ENCODE measurements at regions not wholly inside any gene's neighbourhood (a gene's known extent, or its start where the extent isn't known, plus 50 kb on each side); places are given as distances from the start of the nearest gene placed in this dataset.
"Not testable (repeated sequence)": the region's sequence is repeated elsewhere in the genome, so short reads cannot be mapped to it uniquely, and the experiment has no call there.

- Histone ChIP-seq H3K4me3 (replicated peaks in 1 of 3; ENCODE audit: insufficient read depth in 1 of 3, low read depth in 2 of 3, low read length in 3 of 3) (peak overlapping the region in 2 of 3 experiments; percentile 25 to 32; a peak in 3 of 6 replicates), H3K4me2 (ENCODE audit: low read depth, low read length) (peak overlapping the region; percentile 77)
- H3K9ac ChIP-seq (ENCODE audit: insufficient read depth, low read depth, low read length); DNase-seq (ENCODE audit: low spot score); H4K20me1 ChIP-seq (ENCODE audit: insufficient read depth, low read length); H3K36me3 ChIP-seq (replicated peaks in 1 of 2; ENCODE audit: control insufficient read depth in 1 of 2, insufficient read depth in 2 of 2, low read length in 2 of 2); H3K27me3 ChIP-seq (ENCODE audit: control insufficient read depth in 1 of 2, insufficient read depth in 2 of 2, low read length in 2 of 2); H3K4me1 ChIP-seq (ENCODE audit: insufficient read depth, low read length); H3K27ac ChIP-seq (ENCODE audit: extremely low read length, insufficient read depth, low read length); H3K9me3 ChIP-seq (ENCODE audit: low read length); POLR2A ChIA-PET; BruUV-seq (replicated peaks); H2AFZ ChIP-seq (ENCODE audit: low read length); H3K79me2 ChIP-seq (ENCODE audit: insufficient read depth, low read length); FAIRE-seq: not testable (repeated sequence)
- peak; percentile 39; the same call in 2 of the 3 replicates for ATAC-seq
- WGBS (ENCODE audit: low lambda C conversion rate): 59% methylated on average over 21 of the region's 23 CpGs
- in situ Hi-C loops (cut with HindIII; ENCODE audit: extremely low pct_ligation_motif_present, low pct_unique_long_range_greater_than_20kb) (loop anchor here (5.0 to 25.0 kb wide), 2 partner anchors 857 to 1097 kb away; no protein-coding TSS in a partner anchor), intact Hi-C loops (cut with micrococcal nuclease; ENCODE audit: unreplicated experiment) (loop anchor here (5.0 kb wide), 1 partner anchor 577 kb away; no protein-coding TSS in a partner anchor)
- CTCF ChIA-PET (ENCODE audit: low intra/inter-chr PET ratio, low total read pairs): interaction anchor here (1.1 to 1.6 kb wide), 2 partner anchors 830 to 856 kb away, joined by 3 to 5 read pairs; no protein-coding TSS in a partner anchor
Observed at GRCh38 chr5:122515210-122515609, 203.2 kb downstream of the SNCAIP start.

GRCh38 chr5:122515709-122516431 is 203.8 kb downstream of the SNCAIP start:
- Histone ChIP-seq H3K9me3 (ENCODE audit: low read length) (no peaks in the 10 kb centered on the region), H3K9ac (ENCODE audit: insufficient read depth, low read depth, low read length) (no peak overlapping the region), H2AFZ (ENCODE audit: low read length) (no peak overlapping the region), H4K20me1 (ENCODE audit: insufficient read depth, low read length) (no peaks in the 10 kb centered on the region), H3K27me3 (ENCODE audit: control insufficient read depth in 1 of 2, insufficient read depth in 2 of 2, low read length in 2 of 2) (no peaks in the 10 kb centered on the region), H3K36me3 (replicated peaks in 1 of 2; ENCODE audit: control insufficient read depth in 1 of 2, insufficient read depth in 2 of 2, low read length in 2 of 2) (no peaks in the 10 kb centered on the region), H3K27ac (ENCODE audit: extremely low read length, insufficient read depth, low read length) (no peak overlapping the region), H3K4me2 (ENCODE audit: low read depth, low read length) (peak overlapping the region; percentile 77), H3K4me3 (replicated peaks in 1 of 3; ENCODE audit: insufficient read depth in 1 of 3, low read depth in 2 of 3, low read length in 3 of 3) (peak overlapping the region in 2 of 3 experiments; percentile 25 to 32; a peak in 4 of 6 replicates), H3K79me2 (ENCODE audit: insufficient read depth, low read length) (no peaks in the 10 kb centered on the region), H3K4me1 (ENCODE audit: insufficient read depth, low read length) (peaks cover 5% of the 10 kb centered on the region; the same call in 1 of the 2 replicates)
- DNase-seq (ENCODE audit: low spot score): peak; percentile 56
- ATAC-seq: peak; percentile 100
- no TSS peak for BruUV-seq (replicated peaks)
- CTCF ChIA-PET (ENCODE audit: low intra/inter-chr PET ratio, low total read pairs): interaction anchor here (1.0 to 1.6 kb wide), 3 partner anchors 829 to 855 kb away, joined by 3 to 5 read pairs (median 3); no protein-coding TSS in a partner anchor
- intact Hi-C loops (cut with micrococcal nuclease; ENCODE audit: unreplicated experiment): loop anchor here (1.0 to 5.0 kb wide), 8 partner anchors 521 to 1095 kb away; partner anchors contain the start of genes CEP120 and PPIC
- peak; percentile 76 for FAIRE-seq
- WGBS (ENCODE audit: low lambda C conversion rate): 6% methylated on average over 6 of the region's 6 CpGs
- in situ Hi-C loops (cut with HindIII; ENCODE audit: extremely low pct_ligation_motif_present, low pct_unique_long_range_greater_than_20kb): loop anchor here (5.0 to 25.0 kb wide), 2 partner anchors 856 to 1096 kb away; no protein-coding TSS in a partner anchor
- POLR2A ChIA-PET: no interaction called here
- TF ChIP-seq FOXA3 (CRISPR knock-in tag; IDR thresholded peaks at IDR 0.05) (0 out of 2 replicates have a peak, but pooled peaks have one; percentile 9), STAG1 (CRISPR knock-in tag; IDR thresholded peaks at IDR 0.05) (peak; percentile 96), ZNF850 (CRISPR knock-in tag; conservative IDR thresholded peaks at IDR 0.05) (no peak), SMC3 (IDR thresholded peaks at IDR 0.05; ENCODE audit: low read length) (peak; percentile 83), GLI4 (CRISPR knock-in tag; IDR thresholded peaks at IDR 0.05; ENCODE audit: borderline replicate concordance) (no peak), PLRG1 (conservative IDR thresholded peaks at IDR 0.05) (no peak), ZNF564 (CRISPR knock-in tag; IDR thresholded peaks at IDR 0.05) (no peak), RAD21 (CRISPR knock-in tag; IDR thresholded peaks at IDR 0.05) (peak; percentile 84), HMGXB4 (CRISPR knock-in tag; IDR thresholded peaks at IDR 0.05; ENCODE audit: borderline replicate concordance in 1 of 2, low read depth in 1 of 2) (0 out of 4 replicates have a peak, but pooled peaks of 1 of the 2 experiments have one; percentile 28), ARID5B (CRISPR knock-in tag; IDR thresholded peaks at IDR 0.05) (0 out of 2 replicates have a peak, but pooled peaks have one; percentile 13)
